ENCODE measurements at regions not wholly inside any gene's neighbourhood (a gene's known extent, or its start where the extent isn't known, plus 50 kb on each side); places are given as distances from the start of the nearest gene placed in this dataset.

GRCh38 chrX:6311540-6311939, 82.9 kb upstream of the NLGN4X start:
- DNase-seq = peak; percentile 12

- DNase-seq = no peak
Measured at GRCh38 chrX:6307156-6307555, 78.5 kb upstream of the NLGN4X start.

GRCh38 chrX:6299724-6300123, 71.1 kb upstream of the NLGN4X start:
- DNase-seq = no peak

- no peak for DNase-seq
Measured at GRCh38 chrX:6293716-6294115, 65.0 kb upstream of the NLGN4X start.

- DNase-seq = peak; percentile 5
Measured at GRCh38 chrX:6292599-6292998, 63.9 kb upstream of the NLGN4X start.

GRCh38 chrX:6291444-6291843, 62.8 kb upstream of the NLGN4X start:
- DNase-seq = no peak

GRCh38 chrX:6283826-6284225, 55.2 kb upstream of the NLGN4X start:
- DNase-seq = no peak

GRCh38 chrX:6279277-6279909, 50.7 kb upstream of the NLGN4X start:
- no peak for DNase-seq
